ENCODE measurements at regions not wholly inside any gene's neighbourhood (a gene's known extent, or its start where the extent isn't known, plus 50 kb on each side); places are given as distances from the start of the nearest gene placed in this dataset.

DNA sequence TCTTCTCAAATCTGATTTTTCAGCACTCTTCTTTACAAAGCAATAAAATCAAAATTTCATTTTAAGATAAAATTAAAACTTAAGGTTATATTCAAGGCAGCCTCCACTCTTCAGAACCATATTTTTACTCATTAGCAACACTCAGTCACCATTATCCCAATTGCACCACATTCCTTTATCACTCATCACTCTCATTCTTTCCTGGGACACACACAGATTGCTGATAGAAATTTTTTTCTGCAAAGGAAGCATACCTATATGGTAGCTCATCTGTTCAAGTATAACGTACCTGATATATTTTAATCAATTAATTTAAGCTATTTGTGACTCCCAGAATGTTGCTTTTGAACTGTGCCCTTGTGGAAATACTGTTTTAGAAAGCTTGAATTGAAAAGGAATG lies 1559.3 kb upstream of the ZEB2 start:
- Mint-ChIP-seq H3K4me3 (no peak overlapping the region), H3K4me1 (no peaks in the 10 kb centered on the region), H3K9me3 (peaks cover under 1% of the 10 kb centered on the region), H3K36me3 (no peaks in the 10 kb centered on the region), H3K27ac (no peak overlapping the region), H3K27me3 (peaks cover 1% of the 10 kb centered on the region)
- ATAC-seq (ENCODE audit: low read depth) (no peak), DNase-seq (ENCODE audit: low spot score in 2 of 2) (no peak)

DNA sequence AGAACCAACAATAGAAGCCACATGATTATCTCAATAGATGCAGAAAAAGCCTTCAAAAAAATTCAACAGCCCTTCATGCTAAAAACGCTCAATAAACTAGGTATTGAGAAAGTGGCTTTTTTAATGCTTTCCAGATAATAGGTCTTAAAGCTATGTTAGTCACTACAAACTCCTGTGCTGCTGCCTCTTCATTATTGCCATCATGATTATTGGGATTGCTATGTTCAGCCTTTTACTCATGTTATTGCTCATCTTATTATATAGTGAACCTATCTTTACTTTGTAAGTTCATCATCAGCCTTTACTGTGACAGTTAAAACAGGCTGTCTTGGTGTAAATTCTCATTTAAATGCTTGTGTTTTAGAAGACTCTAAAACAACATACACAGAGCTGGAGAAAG lies 1557.2 kb upstream of the ZEB2 start:
- no peak for DNase-seq (ENCODE audit: low spot score in 2 of 2)
- Mint-ChIP-seq H3K36me3 (no peaks in the 10 kb centered on the region), H3K4me1 (no peaks in the 10 kb centered on the region), H3K27me3 (peaks cover 1% of the 10 kb centered on the region), H3K27ac (no peak overlapping the region), H3K4me3 (no peak overlapping the region), H3K9me3 (peaks cover 2% of the 10 kb centered on the region)
- ATAC-seq (ENCODE audit: low read depth), result no peak

DNA sequence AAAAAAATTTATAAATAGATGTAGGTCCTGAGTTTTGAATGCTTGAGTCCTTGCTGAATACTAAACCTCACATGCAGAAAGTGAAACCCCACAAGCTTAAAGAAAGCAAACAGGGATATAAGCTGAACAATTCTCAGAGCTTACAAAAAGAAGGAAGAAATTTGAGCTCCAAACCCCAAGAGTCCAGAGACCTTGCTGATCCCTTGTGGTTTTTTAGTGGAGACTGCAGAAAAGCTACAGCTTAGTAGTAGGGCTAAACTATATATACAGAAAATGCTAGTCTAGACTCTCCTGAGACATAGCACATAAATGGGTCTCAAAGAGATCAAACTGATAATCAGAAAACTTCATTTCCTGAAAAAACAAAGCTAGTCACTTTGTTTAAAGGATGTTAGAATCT lies 1548.1 kb upstream of the ZEB2 start:
- Mint-ChIP-seq H3K4me1 (no peaks in the 10 kb centered on the region), H3K36me3 (no peaks in the 10 kb centered on the region), H3K4me3 (no peak overlapping the region), H3K27ac (no peak overlapping the region), H3K27me3 (no peaks in the 10 kb centered on the region), H3K9me3 (peaks cover 6% of the 10 kb centered on the region)
- ATAC-seq (ENCODE audit: low read depth) (no peak), DNase-seq (ENCODE audit: low spot score in 2 of 2) (no peak)

DNA sequence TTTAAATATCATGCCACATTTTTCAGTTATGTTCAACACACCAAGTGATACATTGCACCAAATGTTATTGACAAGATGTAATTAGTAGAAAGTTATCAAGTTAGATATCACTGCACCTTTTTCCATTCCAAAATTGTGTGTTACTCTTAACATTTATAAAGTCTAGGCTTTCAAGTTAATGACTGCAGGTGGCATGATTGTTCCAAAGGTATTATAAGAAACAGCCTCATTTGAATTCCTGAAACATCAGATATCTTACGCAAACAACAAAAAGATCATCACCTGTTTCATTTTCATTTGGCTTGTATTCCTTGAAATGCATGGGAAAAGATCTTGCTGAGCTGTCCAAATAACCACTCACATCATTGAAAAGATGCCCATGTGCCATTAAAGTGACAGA lies 1528.2 kb upstream of the ZEB2 start:
- Mint-ChIP-seq H3K9me3 (no peaks in the 10 kb centered on the region), H3K4me1 (no peaks in the 10 kb centered on the region), H3K27me3 (peaks cover 2% of the 10 kb centered on the region), H3K27ac (no peak overlapping the region), H3K4me3 (no peak overlapping the region), H3K36me3 (no peaks in the 10 kb centered on the region)
- ATAC-seq (ENCODE audit: low read depth), result no peak
- DNase-seq (ENCODE audit: low spot score in 2 of 2), result no peak

DNA sequence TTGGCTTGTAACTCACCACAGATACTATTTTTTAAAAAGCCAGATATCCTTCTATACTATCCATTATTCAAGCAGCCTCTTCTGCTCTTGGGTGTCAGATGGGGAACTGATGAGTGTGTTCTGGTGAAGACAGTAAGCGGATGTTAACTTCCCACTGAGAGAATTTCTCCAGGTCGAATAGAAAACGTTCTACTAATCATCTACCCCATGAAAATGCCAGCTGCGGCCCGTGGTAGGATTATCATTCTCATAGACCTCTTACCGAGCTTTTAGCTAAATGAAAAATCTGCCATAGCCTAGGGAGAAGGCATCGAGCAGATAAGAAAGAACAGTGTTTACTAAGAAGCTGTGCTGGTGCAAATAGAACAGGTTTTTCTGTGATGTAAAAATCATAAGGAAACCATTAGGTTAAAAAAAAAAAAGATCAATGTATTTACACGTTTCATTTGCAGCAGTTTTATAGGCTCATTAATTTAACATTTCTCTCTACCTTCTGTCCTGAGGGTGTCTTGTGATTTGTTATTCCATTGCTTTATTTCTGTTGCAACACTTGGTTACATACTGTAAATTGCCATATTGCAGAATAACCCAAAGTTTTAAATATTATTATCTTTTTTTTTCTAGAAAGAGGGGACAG lies 1521.5 kb upstream of the ZEB2 start:
- no peak overlapping the region for H3K27ac Mint-ChIP-seq
- no peaks in the 10 kb centered on the region for H3K36me3 Mint-ChIP-seq
- no peaks in the 10 kb centered on the region for H3K9me3 Mint-ChIP-seq
- no peak overlapping the region for H3K4me3 Mint-ChIP-seq
- no peak for ATAC-seq (ENCODE audit: low read depth)
- H3K4me1 Mint-ChIP-seq, result no peaks in the 10 kb centered on the region
- no peak for DNase-seq (ENCODE audit: low spot score in 2 of 2)
- peaks cover 2% of the 10 kb centered on the region for H3K27me3 Mint-ChIP-seq

DNA sequence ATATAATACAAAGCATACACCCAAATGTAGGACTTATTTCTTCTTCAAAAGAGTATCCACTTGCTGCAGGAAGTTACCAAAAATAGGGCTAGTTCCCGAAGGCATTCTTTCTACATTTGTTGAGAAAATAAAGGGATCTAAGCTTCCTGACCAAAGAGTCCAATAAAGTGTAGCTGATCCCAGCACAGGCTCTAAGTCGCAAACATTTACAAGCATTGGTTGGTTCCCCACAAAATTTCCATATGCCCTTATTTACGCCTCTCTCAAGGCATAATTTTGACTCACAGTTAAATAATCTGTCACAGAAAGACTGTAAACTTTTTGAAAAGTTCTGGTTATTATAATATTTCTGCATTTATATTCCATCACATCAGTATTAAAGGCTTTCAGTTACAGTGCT lies 1520.1 kb upstream of the ZEB2 start:
- DNase-seq (ENCODE audit: low spot score in 2 of 2) (no peak), ATAC-seq (ENCODE audit: low read depth) (no peak)
- no peaks in the 10 kb centered on the region for H3K9me3 Mint-ChIP-seq
- no peaks in the 10 kb centered on the region for H3K4me1 Mint-ChIP-seq
- no peak overlapping the region for H3K4me3 Mint-ChIP-seq
- H3K27ac Mint-ChIP-seq, result no peak overlapping the region
- H3K27me3 Mint-ChIP-seq, result peaks cover 2% of the 10 kb centered on the region
- H3K36me3 Mint-ChIP-seq, result no peaks in the 10 kb centered on the region

DNA sequence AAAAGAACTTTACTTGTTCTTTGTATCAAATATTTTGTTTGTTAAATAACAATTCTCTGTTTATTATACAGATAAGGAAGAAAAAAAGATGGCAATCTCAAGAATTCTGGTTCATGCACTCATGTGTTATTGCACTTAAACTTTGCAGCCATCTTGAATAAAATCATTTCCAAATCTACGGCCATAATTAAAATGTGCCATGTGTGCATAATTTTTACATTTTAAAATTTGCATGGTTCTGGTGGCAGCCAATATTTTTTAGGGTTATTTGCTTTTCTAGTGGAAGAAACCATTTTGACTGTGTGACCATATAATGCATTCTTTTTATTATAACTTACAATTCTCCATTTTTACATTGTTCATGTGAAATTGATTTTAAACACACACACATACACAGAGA lies 1518.1 kb upstream of the ZEB2 start:
- Mint-ChIP-seq H3K27me3 (peaks cover 2% of the 10 kb centered on the region), H3K27ac (no peak overlapping the region), H3K9me3 (no peaks in the 10 kb centered on the region), H3K4me3 (no peak overlapping the region), H3K36me3 (no peaks in the 10 kb centered on the region), H3K4me1 (no peaks in the 10 kb centered on the region)
- DNase-seq (ENCODE audit: low spot score in 2 of 2) (no peak), ATAC-seq (ENCODE audit: low read depth) (no peak)

DNA sequence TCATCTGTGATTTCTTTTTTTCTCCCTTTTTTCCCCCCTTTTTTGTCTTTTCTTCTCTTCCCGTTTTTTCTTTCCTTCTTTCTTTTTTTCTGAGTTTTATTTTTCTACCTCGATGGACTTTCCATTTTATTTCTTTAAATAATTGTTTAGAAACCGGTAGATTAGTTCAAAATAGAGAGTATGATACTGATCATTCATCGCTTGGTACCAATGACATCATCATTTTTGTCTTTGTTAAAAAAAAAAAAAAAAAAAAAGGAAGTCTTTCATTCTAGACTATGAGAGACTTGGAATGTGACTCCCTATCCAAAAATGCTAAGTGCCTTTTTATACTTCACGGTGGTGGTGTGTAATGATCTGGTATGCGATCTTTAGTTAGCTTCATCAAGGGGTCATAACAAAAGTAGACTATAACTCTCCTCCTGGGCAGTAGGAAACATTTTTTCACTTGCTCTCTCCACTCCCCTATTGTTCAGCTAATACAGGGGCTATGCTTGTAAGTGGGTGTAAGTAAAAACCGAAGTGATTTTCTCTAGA lies 1517.5 kb upstream of the ZEB2 start:
- H3K4me1 Mint-ChIP-seq, result no peaks in the 10 kb centered on the region
- H3K4me3 Mint-ChIP-seq, result no peak overlapping the region
- H3K36me3 Mint-ChIP-seq, result no peaks in the 10 kb centered on the region
- H3K27me3 Mint-ChIP-seq, result peaks cover 2% of the 10 kb centered on the region
- no peaks in the 10 kb centered on the region for H3K9me3 Mint-ChIP-seq
- H3K27ac Mint-ChIP-seq, result no peak overlapping the region
- no peak for DNase-seq (ENCODE audit: low spot score in 2 of 2)
- no peak for ATAC-seq (ENCODE audit: low read depth)

DNA sequence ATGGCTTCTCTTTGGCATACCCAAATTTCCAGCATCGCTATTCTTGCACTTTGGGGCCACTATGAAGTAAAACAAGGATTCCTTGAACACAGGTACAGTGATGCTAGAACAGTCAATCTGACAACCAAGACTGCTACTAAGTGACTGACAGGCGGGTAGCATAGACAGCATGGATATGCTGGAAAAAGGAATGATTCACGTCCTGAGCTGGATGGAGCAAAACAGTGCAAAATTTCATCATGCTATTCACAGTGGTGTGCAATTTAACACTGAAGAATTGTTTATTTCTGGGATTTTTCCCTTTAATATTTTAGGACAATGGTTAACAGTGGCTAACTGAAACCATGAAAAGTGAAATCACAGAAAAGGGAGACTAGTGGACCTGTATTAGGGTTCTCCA lies 1511.2 kb upstream of the ZEB2 start:
- Mint-ChIP-seq H3K9me3 (peaks cover 2% of the 10 kb centered on the region), H3K36me3 (no peaks in the 10 kb centered on the region), H3K4me3 (no peak overlapping the region), H3K27ac (no peak overlapping the region), H3K4me1 (no peaks in the 10 kb centered on the region), H3K27me3 (peaks cover 2% of the 10 kb centered on the region)
- no peak for DNase-seq (ENCODE audit: low spot score in 2 of 2)
- ATAC-seq (ENCODE audit: low read depth), result no peak

DNA sequence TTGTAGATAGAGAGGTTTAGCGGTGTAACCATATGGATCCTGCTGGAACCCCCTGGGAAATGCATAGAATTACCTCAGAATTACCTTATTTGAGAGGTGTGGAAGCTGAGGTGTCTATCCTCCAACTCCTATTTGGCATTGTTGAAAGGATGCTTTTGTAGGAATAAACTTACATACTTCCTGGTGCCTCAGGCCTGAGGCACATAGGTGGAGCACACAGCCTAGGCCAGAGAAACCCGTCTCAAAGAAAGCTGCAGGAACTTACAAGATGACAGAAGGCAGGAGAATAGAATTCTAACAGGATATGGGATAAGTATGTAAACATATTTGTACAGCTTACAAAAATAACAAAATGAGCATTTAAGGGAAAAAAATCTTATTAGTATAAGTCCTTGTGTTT lies 1507.2 kb upstream of the ZEB2 start:
- peaks cover 2% of the 10 kb centered on the region for H3K27me3 Mint-ChIP-seq

DNA sequence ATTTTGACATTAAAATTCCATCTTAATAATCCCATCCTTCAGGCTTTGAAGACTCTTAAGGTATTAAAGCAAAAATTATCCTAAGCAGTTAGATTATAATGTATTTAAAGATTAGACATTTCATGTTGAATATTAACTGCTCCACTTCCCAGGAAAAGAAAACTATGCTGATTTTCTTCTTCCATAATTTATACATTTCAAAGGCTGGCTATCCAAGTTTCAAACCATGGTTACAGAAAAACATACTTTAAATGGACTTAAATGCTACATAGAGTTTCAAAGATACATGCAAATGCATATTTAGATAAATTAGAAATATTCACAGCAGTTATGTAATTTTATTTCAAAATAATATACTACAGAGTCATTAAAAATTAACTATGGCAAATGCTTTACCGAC lies 1505.6 kb upstream of the ZEB2 start:
- no peak overlapping the region for H3K4me3 Mint-ChIP-seq
- DNase-seq (ENCODE audit: low spot score in 2 of 2) (no peak), ATAC-seq (ENCODE audit: low read depth) (no peak)
- H3K27ac Mint-ChIP-seq, result no peak overlapping the region
- peaks cover 2% of the 10 kb centered on the region for H3K9me3 Mint-ChIP-seq
- no peaks in the 10 kb centered on the region for H3K4me1 Mint-ChIP-seq
- no peaks in the 10 kb centered on the region for H3K36me3 Mint-ChIP-seq
- peaks cover 2% of the 10 kb centered on the region for H3K27me3 Mint-ChIP-seq

More for the DNA sequence above, 1507.2 kb upstream of the ZEB2 start:
- peaks cover 2% of the 10 kb centered on the region for H3K9me3 Mint-ChIP-seq
- no peaks in the 10 kb centered on the region for H3K36me3 Mint-ChIP-seq
- no peaks in the 10 kb centered on the region for H3K4me1 Mint-ChIP-seq
- ATAC-seq (ENCODE audit: low read depth), result no peak
- H3K27ac Mint-ChIP-seq, result no peak overlapping the region
- no peak for DNase-seq (ENCODE audit: low spot score in 2 of 2)
- H3K4me3 Mint-ChIP-seq, result no peak overlapping the region

DNA sequence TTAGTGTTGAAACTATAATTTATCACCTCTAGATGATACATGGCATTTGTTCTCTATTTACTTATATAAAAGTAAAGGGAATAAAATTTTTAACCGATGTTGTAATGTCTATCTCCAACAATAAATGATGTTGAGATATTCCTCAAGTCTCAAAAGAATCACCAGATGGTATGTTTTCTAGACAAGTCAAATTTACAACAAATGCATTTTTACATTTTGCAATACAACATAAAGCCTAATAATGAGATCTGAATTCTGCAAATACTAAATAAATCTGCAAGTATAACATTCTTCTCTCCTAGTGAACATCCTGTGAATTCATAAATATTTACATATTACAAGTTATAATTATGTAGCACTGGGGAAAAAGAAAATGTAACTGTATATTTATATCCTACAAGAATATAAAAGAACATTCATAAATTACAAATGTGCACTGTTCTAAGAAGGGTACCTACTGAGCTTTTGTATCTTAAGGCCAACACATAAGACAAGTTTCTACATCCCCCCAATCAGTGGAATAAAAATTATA lies 1504.4 kb upstream of the ZEB2 start:
- H3K4me3 Mint-ChIP-seq, result no peak overlapping the region
- H3K27me3 Mint-ChIP-seq, result peaks cover 2% of the 10 kb centered on the region
- no peak overlapping the region for H3K27ac Mint-ChIP-seq
- ATAC-seq (ENCODE audit: low read depth) (no peak), DNase-seq (ENCODE audit: low spot score in 2 of 2) (no peak)
- peaks cover 2% of the 10 kb centered on the region for H3K9me3 Mint-ChIP-seq
- H3K4me1 Mint-ChIP-seq, result no peaks in the 10 kb centered on the region
- no peaks in the 10 kb centered on the region for H3K36me3 Mint-ChIP-seq

DNA sequence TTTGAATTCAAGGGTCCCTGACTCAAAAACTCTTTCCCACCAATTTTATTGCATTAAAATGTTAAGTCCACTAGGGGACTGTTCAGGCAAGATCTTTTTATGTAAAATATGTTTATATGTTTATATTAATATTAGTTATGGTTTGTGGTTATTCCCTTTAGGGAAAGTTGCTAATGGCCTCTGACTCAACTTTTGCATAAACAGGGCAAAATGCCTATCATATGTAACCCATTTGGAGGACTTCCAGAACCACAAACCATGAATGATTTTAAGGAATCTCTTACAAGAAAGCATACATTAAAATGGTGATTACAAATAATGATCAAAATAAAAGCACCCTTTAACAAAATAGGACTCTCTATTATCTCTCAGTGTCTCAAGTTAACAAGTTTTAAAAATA lies 1484.5 kb upstream of the ZEB2 start:
- no peak for DNase-seq (ENCODE audit: low spot score in 2 of 2)
- no peak for ATAC-seq (ENCODE audit: low read depth)
- Mint-ChIP-seq H3K27ac (no peak overlapping the region), H3K4me3 (no peak overlapping the region), H3K9me3 (no peaks in the 10 kb centered on the region), H3K4me1 (no peaks in the 10 kb centered on the region), H3K36me3 (no peaks in the 10 kb centered on the region), H3K27me3 (no peaks in the 10 kb centered on the region)

DNA sequence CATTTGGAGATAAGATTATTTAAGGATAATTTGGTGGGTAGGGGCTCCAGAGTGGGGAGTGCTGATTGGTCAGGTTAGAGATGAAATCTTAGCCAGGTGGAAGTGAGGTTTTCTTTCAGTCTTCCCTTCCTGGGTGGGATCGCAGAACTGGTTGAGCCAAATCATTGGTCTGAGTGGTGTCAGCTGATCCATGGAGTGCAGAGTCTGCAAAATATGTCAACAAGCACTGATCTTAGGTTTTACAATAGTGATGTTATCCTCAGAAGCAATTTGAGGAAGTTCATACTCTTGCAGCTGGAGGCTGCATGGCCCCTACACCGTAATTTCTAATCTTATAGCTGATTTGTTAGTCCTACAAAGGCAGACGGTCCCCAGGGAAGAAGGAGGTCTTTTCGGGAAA lies 1483.4 kb upstream of the ZEB2 start:
- no peak overlapping the region for H3K27ac Mint-ChIP-seq
- no peak overlapping the region for H3K4me3 Mint-ChIP-seq
- no peaks in the 10 kb centered on the region for H3K27me3 Mint-ChIP-seq
- DNase-seq (ENCODE audit: low spot score in 2 of 2) (no peak), ATAC-seq (ENCODE audit: low read depth) (no peak)
- no peaks in the 10 kb centered on the region for H3K4me1 Mint-ChIP-seq
- no peaks in the 10 kb centered on the region for H3K9me3 Mint-ChIP-seq
- no peaks in the 10 kb centered on the region for H3K36me3 Mint-ChIP-seq

DNA sequence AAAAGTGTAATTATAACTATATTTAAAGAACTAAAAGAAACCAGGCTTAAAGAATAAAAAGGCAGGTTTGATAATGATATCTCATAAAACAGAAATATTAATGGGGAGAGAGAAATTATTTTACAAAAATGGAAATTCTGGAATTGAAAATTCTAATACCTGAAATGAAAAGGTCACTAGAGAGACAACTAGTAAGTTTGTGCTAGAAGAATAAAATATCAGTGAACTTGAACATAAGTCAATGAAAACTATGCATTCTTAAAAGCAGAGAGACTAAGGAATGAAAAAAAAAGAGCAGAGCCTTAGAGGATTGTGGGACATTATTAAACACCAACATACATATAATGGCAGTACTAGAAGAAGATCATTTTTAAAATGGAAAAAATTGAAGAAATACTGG lies 1475.0 kb upstream of the ZEB2 start:
- Mint-ChIP-seq H3K27me3 (peaks cover 1% of the 10 kb centered on the region), H3K27ac (no peak overlapping the region), H3K9me3 (peaks cover 15% of the 10 kb centered on the region), H3K36me3 (no peaks in the 10 kb centered on the region), H3K4me3 (no peak overlapping the region), H3K4me1 (no peaks in the 10 kb centered on the region)
- DNase-seq (ENCODE audit: low spot score in 2 of 2), result no peak
- ATAC-seq (ENCODE audit: low read depth), result no peak

All from memory B cell (primary cell).